COR-L47 (cell line): ENCODE measurements at regions not wholly inside any gene's neighbourhood (a gene's known extent, or its start where the extent isn't known, plus 50 kb on each side); places are given as distances from the start of the nearest gene placed in this dataset.
"Not testable (repeated sequence)": the region's sequence is repeated elsewhere in the genome, so short reads cannot be mapped to it uniquely, and the experiment has no call there.

ENCODE experiments used
- DNase-seq: peaks from one replicate; lab custom pipeline; 2025; lab: John Stamatoyannopoulos, UW

DNA sequence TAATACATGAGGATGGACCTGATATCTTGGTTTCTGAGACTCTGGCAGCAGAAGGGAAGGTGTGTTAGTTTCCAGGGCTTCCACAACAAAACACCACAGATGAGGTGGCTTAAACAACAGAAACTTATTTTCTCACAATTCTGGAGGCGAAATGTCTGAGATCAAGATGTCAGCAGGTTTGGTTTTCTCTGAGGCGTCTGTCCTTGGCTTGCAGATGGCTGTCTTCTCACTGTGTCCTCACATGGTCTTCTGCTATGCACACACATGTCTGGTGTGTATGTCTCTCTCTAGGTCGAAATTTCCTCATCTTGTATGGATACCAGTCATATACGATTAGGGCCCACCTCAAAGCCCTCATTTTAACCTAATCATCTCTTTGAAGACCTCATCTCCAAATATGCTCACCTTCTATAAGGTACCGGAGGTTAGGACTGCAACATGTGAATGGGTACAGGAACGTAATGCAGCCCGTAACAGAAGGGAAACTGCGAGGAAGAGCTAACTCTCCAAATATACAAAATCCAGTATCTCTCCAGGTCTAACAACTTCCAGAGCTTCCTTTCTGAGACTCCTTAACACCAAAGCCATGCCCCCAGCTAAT lies 139.8 kb upstream of the SMARCA2 start:
- no peak for DNase-seq

GRCh38 chr9:1875921-1876448 lies 139.2 kb upstream of the SMARCA2 start:
- DNase-seq = no peak

GRCh38 chr9:1876891-1877496 lies 138.2 kb upstream of the SMARCA2 start:
- no peak for DNase-seq

- DNase-seq = no peak
These were observed 137.2 kb upstream of the SMARCA2 start for GRCh38 chr9:1877951-1878350.

- no peak for DNase-seq
These were observed 136.3 kb upstream of the SMARCA2 start for GRCh38 chr9:1878811-1879210.

- no peak for DNase-seq
These were observed 135.6 kb upstream of the SMARCA2 start for GRCh38 chr9:1879501-1879900.

DNA sequence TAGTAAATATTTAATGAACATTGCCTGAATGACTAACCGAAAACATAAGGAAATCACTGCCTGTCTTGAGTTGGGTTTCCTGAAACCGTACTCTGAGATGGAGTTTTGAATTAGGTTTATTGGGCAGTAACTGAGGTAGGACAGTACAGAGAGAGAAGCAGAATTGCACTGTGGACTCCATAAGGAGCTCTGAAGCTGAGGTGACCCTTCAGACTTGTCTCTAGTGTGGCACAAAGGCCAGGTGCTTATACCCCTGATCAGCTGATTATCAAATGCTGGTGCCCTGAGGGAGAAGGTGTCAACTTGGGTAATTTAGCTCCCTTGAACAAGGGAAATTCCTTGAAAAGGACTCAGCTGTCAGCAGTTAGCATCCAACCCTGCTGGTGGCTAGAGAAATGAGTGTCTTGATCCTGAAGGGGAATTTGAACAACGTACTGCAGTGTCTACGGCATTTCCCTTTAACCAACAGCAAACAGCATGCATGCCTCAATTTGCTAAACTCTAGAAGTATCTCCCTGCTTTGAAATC lies 135.0 kb upstream of the SMARCA2 start:
- no peak for DNase-seq

- no peak for DNase-seq
These were observed 133.3 kb upstream of the SMARCA2 start for GRCh38 chr9:1881708-1882295.

DNA sequence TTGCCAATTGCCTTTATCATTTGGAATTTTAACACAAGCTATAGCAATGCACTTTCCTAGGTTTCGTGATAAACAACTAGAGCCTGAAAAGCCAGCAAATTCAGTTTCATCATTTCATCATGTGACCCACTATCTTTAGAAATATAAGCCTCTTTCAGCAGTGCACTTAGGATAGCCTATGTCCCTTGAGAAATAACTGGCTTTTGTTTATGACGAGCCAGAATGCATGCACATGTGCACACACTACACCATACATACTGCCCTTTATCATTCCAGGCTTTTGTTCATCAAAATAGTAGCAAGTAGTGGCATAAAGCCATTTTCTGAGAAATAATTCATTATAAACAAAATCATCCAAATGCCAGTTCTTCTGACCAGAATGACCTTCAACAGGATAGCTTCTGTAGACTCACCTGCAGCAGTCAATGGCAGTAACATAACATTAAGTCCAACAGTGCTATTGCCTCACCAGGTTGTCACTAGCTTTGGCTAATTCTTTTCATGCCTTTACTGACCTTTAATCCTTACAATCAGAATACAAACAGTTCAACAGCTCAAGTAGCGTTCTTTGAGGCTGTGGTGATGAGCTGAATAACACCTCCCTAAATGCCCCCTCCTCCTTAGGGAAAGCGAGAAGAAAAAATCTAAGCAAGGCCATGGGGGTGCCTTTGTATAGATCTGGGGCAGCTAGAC lies 132.3 kb upstream of the SMARCA2 start:
- DNase-seq = no peak

- no peak for DNase-seq
These were observed 124.9 kb upstream of the SMARCA2 start for GRCh38 chr9:1890201-1890600.

DNA sequence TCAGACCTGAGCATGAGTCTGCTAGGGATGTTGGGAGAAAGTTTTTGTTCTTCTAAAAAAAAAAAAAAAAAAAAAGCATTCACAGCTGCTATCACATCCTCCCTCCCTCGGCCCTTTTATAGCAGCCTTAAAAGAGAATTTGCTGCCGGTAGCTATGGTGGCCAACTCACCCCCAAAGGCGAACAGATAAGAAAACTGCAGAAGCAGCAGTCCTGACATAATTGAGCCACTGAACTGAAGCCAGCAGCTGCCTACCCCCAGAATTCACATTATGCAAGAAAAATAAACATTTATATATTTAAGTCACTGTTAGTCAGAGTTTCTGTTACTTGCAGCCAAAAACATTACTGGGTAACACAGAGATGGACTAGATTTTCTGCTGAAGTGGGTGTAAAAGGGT lies 124.3 kb upstream of the SMARCA2 start:
- DNase-seq = no peak

DNA sequence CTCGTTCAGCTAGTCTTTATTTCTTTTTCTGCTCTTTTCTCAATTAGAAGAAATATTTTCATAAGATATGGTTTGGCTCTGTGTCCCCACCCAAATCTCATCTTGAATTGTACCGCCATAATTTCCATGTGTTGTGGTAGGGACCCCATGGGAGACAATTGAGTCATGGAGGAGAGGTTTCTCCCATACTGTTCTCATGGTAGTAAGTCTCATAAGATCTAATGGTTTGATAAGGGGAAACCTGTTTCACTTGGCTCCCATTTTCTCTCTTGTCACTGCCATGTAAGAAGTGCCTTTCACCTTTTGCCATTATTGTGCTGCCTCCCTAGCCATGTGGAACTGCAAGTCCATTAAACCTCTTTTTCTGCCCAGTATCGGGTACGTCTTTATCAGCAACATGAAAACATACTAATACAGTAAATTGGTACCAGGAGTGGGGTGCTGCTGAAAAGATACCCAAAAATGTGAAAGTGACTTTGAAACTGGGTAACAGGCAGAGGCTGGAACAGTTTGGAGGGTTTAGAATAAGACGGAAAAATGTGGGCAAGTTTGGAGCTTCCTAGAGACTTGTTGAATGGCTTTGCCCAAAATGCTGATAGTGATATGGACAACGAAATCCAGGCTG lies 112.0 kb upstream of the SMARCA2 start:
- not testable (repeated sequence) for DNase-seq

DNA sequence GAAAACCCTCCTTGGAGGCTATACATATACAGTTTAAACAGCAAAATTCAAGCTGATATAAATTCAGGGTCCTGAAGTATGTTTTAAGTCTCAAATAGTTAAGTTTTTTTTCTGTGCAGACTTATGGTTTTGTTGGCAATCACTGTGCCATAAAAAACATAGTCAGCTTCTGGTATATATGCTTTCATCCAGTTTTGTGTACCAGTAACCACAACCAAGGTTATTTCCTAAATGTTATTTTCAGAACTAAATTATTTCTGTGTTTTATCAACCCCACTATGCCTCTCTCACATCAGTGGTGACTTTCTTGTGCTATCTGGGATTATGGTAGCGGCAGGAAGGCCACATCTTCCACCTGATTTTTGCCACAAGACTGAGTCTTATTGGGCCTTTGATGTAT lies 107.7 kb upstream of the SMARCA2 start:
- DNase-seq = no peak

DNA sequence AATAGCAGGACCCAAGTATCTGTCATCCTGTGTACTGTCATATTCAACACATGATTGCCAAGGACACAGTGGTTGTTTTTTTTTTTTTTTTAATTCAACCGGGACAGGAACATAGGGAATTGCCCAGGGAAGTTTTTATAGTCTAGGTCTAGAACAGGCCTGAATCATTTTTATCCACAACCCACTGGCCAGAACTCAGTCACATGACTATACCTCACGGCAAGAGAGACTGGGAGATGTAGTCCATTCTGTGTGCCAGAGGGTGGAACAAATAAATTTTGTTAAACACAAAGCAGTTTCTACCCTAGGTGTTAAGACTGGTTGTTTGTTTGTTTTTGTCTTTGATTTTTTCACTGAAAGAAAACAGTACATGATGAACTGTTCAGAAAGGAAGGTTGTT lies 105.8 kb upstream of the SMARCA2 start:
- no peak for DNase-seq

- no peak for DNase-seq
These were observed 104.8 kb upstream of the SMARCA2 start for GRCh38 chr9:1910269-1910811.

DNA sequence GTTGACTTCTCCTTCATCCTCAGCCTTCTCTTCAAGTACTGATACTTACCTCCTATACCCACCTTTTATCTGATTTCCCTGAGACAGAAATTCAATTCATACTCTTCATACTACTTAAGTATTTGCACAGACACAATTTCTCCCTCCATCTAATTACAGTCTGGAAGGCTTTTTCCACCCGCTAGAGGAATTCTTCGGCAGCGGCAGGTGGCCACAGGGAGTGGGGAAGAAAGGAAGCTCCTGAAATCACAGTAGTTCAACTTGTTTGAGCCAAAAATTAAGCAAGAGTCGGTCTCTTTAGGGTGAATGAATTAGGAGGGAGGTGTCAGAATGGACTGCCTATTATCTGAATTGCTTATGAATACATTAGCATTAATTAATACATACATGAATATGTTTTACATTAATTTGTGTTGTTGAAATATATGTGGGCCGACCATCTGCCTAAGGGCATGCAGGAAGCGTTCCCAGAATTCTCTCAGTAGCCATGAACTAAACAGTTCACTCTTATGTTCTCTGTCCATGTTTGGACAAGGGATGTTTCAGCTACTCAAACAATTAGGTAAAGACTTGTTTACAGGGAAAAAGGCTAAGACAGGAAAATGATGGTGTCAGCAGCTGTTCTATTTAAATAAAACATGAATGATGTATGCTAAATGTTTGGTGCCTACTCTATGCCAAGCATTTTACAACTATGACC lies 101.4 kb upstream of the SMARCA2 start:
- no peak for DNase-seq

DNA sequence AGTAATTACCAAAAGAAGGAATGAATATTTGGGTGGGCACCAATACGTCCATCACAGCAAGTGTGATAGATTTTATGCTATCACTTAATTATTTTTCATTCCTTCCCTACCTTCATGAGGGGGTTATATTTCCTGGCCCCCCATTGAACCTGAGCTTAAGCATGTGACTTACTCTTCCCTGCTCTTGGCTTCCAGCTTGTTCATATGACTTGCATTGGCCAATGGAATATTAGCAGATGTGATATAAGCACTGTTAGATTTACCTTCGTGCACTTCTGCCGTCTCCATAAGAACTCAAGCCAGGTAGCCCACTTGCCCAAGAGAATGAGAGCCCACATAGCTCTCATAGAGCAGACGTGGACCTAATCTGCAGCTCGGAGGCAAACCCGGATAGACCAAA lies 99.1 kb upstream of the SMARCA2 start:
- no peak for DNase-seq

DNA sequence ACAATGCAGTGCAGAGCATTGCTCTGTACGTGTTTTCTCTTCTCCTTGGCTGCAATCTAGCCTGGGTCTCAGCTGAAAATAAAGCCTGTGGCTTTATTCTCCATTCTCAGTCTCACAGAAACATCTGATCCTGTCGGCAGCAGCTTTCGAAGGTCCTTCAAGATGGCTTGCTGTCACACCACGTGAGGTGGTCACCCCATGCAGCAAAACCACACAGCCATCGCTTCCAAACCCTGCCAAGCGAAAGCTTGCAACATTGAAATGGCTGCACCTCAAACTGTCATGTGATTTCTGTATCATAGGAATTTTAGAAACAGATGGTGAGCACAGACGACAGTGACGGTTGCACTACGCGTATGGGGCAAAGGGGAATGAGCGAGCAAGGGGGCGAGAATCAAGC lies 98.5 kb upstream of the SMARCA2 start:
- no peak for DNase-seq

- no peak for DNase-seq
These were observed 97.7 kb upstream of the SMARCA2 start for GRCh38 chr9:1917396-1917935.

GRCh38 chr9:1918108-1918507 lies 97.0 kb upstream of the SMARCA2 start:
- DNase-seq = no peak

DNA sequence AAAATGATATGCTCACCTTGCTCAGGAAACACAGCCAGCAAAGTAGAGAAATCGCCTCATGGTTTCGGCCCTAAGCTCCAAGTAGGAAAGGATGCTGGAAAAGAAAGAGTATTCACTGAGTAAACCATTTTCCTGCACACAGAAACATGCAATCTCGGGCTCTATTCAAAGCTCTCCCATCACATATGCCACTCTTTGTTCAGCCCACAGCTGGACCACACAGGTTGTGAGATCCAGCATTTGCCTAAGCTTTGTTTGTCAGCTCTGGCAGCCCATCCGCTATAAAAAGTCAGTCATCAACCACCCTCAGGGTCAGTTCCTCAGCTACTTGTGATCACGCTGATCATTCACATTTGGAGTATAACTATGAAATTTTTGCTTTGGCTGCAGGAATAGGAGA lies 96.5 kb upstream of the SMARCA2 start:
- no peak for DNase-seq
